Smooth muscle cell (in vitro differentiated cells): ENCODE measurements at regions not wholly inside any gene's neighbourhood (a gene's known extent, or its start where the extent isn't known, plus 50 kb on each side); places are given as distances from the start of the nearest gene placed in this dataset.
A peak's percentile ranks its signal among the peaks of the same experiment; 100 is the strongest.

ENCODE experiments used
- DNase-seq: peaks from one replicate; lab custom pipeline; 2025; ENCODE audit not compliant: unreplicated experiment; lab: John Stamatoyannopoulos, UW
- H2AFZ ChIP-seq: fragments of 200-600 bp; sonication (generic); 2 replicates; pipeline ENCODE4 v1.6.0; 2016; ENCODE audit warnings: antibody characterized with exemption, low read depth, mild to moderate bottlenecking
- H3F3A ChIP-seq: fragments of 200-600 bp; sonication (generic); 2 replicates; pipeline ENCODE4 v1.6.0; 2017; ENCODE audit warnings: antibody characterized with exemption, low read depth
- H3K27ac ChIP-seq: fragments of 200-600 bp; sonication (generic); 2 replicates; pipeline ENCODE4 v1.5.1; 2016; ENCODE audit warnings: low read depth, mild to moderate bottlenecking
- H3K27me3 ChIP-seq: fragments of 200-600 bp; sonication (generic); 2 replicates; pipeline ENCODE4 v1.6.1; 2016; ENCODE audit warnings: low read depth, mild to moderate bottlenecking
- H3K36me3 ChIP-seq: fragments of 200-600 bp; sonication (generic); 2 replicates; pipeline ENCODE4 v1.5.1; 2016; ENCODE audit warnings: low read depth
- H3K4me1 ChIP-seq: fragments of 200-600 bp; sonication (generic); 2 replicates; pipeline ENCODE4 v1.5.1; 2016; ENCODE audit warnings: low read depth
- H3K4me2 ChIP-seq: fragments of 200-600 bp; sonication (generic); 2 replicates; pipeline ENCODE4 v1.6.0; 2016; ENCODE audit warnings: mild to moderate bottlenecking
- H3K4me3 ChIP-seq: fragments of 200-600 bp; sonication (generic); 2 replicates; pipeline ENCODE4 v1.5.1; 2016; ENCODE audit warnings: mild to moderate bottlenecking
- H3K79me2 ChIP-seq: fragments of 200-600 bp; sonication (generic); 2 replicates; pipeline ENCODE4 v1.6.0; 2016; ENCODE audit warnings: low read depth, mild to moderate bottlenecking
- H3K9ac ChIP-seq: fragments of 200-600 bp; sonication (generic); 2 replicates; pipeline ENCODE4 v1.6.0; 2016; ENCODE audit warnings: low read depth
- H3K9me3 ChIP-seq: fragments of 200-600 bp; sonication (generic); replicated peaks from 2 replicates; pipeline ENCODE4 v1.5.1; 2016; ENCODE audit warnings: low read depth
- H4K20me1 ChIP-seq: fragments of 200-600 bp; sonication (generic); 2 replicates; pipeline ENCODE4 v1.6.0; 2016; ENCODE audit warnings: low read depth
- CTCF ChIP-seq: fragments of 200-600 bp; sonication (generic); IDR thresholded peaks from 2 replicates; pipeline ENCODE4 v1.5.1; 2017; ENCODE audit warnings: borderline replicate concordance, mild to moderate bottlenecking, antibody characterized with exemption; ENCODE audit not compliant: insufficient read depth, poor library complexity, severe bottlenecking
- WGBS: methylation state at CpG from one replicate; pipeline ENCODE4 v1.1.7; 2016; ENCODE audit warnings: low lambda C conversion rate; 5-methylcytosine and 5-hydroxymethylcytosine counted together

GRCh38 chr5:5888284-5888683 lies 465.8 kb downstream of the ICE1 start:
- Histone ChIP-seq H4K20me1 (no peaks in the 10 kb centered on the region), H3K79me2 (no peaks in the 10 kb centered on the region), H3K36me3 (no peaks in the 10 kb centered on the region), H3K27ac (no peak overlapping the region), H3K9me3 (no peaks in the 10 kb centered on the region), H3F3A (peaks cover 11% of the 10 kb centered on the region), H3K4me1 (no peaks in the 10 kb centered on the region), H3K27me3 (peaks cover 11% of the 10 kb centered on the region), H3K4me3 (no peak overlapping the region), H3K9ac (no peak overlapping the region), H2AFZ (no peak overlapping the region), H3K4me2 (no peak overlapping the region)
- 94% methylated on average over 1 of the region's 1 CpG for WGBS
- DNase-seq = no peak
- no peak for TF ChIP-seq CTCF

- Histone ChIP-seq H3K9me3 (no peaks in the 10 kb centered on the region), H3K9ac (no peak overlapping the region), H3K4me2 (peak overlapping the region; percentile 10), H3K4me3 (no peak overlapping the region), H3K27ac (no peak overlapping the region), H3F3A (peaks cover 11% of the 10 kb centered on the region), H2AFZ (no peak overlapping the region), H3K27me3 (peaks cover 13% of the 10 kb centered on the region), H3K36me3 (no peaks in the 10 kb centered on the region), H3K79me2 (no peaks in the 10 kb centered on the region), H3K4me1 (no peaks in the 10 kb centered on the region), H4K20me1 (no peaks in the 10 kb centered on the region)
- DNase-seq = no peak
- no peak for TF ChIP-seq CTCF
- WGBS = 44% methylated on average over 3 of the region's 3 CpGs
Observed at GRCh38 chr5:5887833-5888232, 465.4 kb downstream of the ICE1 start.

- Histone ChIP-seq H3K4me2 (no peak overlapping the region), H3K27me3 (peaks cover 22% of the 10 kb centered on the region), H3K4me3 (no peak overlapping the region), H3K36me3 (no peaks in the 10 kb centered on the region), H3K4me1 (no peaks in the 10 kb centered on the region), H3K27ac (no peak overlapping the region), H4K20me1 (no peaks in the 10 kb centered on the region), H3K9ac (no peak overlapping the region), H2AFZ (no peak overlapping the region), H3K9me3 (no peaks in the 10 kb centered on the region), H3K79me2 (no peaks in the 10 kb centered on the region), H3F3A (peaks cover 11% of the 10 kb centered on the region)
- no peak for DNase-seq
- peak; percentile 53 for TF ChIP-seq CTCF
- WGBS = 33% methylated on average over 26 of the region's 42 CpGs
Observed at GRCh38 chr5:5886812-5887486, 464.5 kb downstream of the ICE1 start.

- no peak overlapping the region for H3K4me2 ChIP-seq
- H3K36me3 ChIP-seq = no peaks in the 10 kb centered on the region
- no peaks in the 10 kb centered on the region for H3K9me3 ChIP-seq
- H3K27me3 ChIP-seq = peaks cover 24% of the 10 kb centered on the region
- no peak overlapping the region for H3K27ac ChIP-seq
- no peaks in the 10 kb centered on the region for H4K20me1 ChIP-seq
- H2AFZ ChIP-seq = no peak overlapping the region
- DNase-seq = no peak
- TF ChIP-seq CTCF = no peak
- H3K9ac ChIP-seq = no peak overlapping the region
- H3K4me3 ChIP-seq = no peak overlapping the region
- H3K4me1 ChIP-seq = no peaks in the 10 kb centered on the region
- 91% methylated on average over 20 of the region's 20 CpGs for WGBS
- H3F3A ChIP-seq = peaks cover 6% of the 10 kb centered on the region
- H3K79me2 ChIP-seq = no peaks in the 10 kb centered on the region
Observed at GRCh38 chr5:5886353-5886752, 463.9 kb downstream of the ICE1 start.
